ENCODE measurements at regions not wholly inside any gene's neighbourhood (a gene's known extent, or its start where the extent isn't known, plus 50 kb on each side); places are given as distances from the start of the nearest gene placed in this dataset.
"Not testable (repeated sequence)": the region's sequence is repeated elsewhere in the genome, so short reads cannot be mapped to it uniquely, and the experiment has no call there.

DNA sequence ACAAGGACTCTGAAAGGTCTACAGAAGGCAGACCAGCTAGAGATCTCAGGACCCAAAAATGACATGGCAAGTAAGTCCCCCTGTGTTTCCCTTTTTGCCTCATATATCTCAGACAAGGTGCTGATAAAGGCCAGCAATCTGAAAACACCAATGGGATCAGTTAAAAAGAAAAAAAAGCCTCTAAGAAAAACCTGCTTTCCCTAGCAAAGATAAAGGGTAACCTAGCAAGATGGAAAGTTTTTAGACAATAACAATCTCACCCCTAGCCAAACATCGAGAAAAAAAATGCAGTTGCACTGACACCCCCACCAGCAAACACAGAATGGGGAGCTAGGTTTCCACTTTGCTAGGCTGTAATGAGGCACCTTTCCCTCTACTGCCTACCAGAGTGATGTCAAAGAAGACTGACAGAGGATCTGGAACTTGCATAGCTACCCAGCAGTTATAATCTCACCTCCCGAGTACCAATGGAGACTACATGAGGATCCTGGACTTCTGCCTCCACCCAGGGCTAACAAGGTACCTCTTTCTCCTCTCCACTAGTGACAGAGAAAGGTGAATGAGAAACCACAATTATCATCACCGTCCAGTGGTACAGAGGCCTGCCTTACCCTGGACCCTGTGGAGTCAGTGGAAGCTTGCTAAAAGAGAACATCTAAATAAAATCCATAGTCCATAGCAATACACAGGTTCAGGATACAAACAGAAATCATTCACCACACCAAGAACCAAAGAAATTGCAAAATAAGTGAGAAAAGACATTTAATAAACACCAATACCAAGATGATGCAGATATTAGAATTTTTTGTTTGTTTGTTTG, 240.8 kb downstream of the ARHGAP12 start:
- FAIRE-seq (no peak), DNase-seq (ENCODE audit: insufficient read length, low spot score) (no peak)

DNA sequence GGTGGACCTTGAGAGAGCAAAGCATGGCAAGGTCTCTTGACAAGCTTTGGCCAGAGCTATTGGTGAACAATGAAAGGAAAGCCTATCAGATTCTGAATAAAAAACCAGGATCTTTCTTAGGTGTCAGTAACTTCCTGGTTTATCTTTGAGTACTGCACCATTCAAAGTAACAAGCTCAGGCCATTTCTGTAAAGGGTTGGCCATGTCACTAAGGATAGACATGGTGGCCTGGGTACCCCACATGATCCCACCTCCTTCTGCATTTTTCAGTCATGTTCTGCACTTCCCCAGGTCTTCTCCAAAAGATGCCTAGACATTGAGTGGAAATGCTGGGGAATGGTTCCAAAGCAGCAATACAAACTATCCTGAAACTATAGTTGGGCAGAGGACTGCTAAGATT, 242.0 kb downstream of the ARHGAP12 start:
- FAIRE-seq (no peak), DNase-seq (ENCODE audit: insufficient read length, low spot score) (no peak)

DNA sequence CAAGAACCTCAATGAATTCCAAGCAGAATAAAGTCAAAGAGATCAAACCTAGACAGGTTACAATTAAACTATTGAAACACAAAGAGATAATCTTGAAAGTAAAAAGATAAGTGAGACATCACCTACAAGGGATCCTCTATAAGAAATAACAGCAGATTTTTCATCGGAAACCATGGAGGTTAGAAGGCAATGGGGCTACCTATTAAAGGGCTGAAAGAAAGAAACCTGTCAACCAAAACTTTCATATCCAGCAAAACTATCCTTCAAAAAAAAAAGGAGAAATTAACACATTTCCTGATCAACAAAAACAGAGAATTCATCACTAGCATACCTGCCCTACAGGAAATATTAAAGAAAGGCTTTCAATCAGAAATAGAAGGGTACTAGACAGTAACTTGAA, 244.9 kb downstream of the ARHGAP12 start:
- no peak for FAIRE-seq
- no peak for DNase-seq (ENCODE audit: insufficient read length, low spot score)

DNA sequence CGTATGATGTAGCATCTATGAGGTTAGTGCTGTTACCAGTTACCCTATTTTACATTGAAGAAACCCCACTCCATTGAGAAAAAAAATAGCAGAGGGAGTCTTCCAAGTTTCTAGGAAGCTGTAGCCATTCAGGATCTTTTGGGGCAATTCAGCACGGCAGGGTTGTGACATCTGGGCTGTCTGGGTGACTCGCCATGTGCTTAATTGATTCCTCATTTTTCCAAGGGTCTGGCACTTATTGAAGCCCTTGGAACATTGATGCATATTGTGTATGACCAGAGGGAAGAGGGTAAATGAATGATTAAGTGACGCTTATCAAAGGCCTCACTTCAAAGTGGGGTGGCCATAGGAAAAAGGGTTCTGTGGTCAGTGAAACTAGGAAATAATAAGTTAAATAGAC, 248.7 kb downstream of the ARHGAP12 start:
- no peak for DNase-seq (ENCODE audit: insufficient read length, low spot score)
- FAIRE-seq, result no peak

DNA sequence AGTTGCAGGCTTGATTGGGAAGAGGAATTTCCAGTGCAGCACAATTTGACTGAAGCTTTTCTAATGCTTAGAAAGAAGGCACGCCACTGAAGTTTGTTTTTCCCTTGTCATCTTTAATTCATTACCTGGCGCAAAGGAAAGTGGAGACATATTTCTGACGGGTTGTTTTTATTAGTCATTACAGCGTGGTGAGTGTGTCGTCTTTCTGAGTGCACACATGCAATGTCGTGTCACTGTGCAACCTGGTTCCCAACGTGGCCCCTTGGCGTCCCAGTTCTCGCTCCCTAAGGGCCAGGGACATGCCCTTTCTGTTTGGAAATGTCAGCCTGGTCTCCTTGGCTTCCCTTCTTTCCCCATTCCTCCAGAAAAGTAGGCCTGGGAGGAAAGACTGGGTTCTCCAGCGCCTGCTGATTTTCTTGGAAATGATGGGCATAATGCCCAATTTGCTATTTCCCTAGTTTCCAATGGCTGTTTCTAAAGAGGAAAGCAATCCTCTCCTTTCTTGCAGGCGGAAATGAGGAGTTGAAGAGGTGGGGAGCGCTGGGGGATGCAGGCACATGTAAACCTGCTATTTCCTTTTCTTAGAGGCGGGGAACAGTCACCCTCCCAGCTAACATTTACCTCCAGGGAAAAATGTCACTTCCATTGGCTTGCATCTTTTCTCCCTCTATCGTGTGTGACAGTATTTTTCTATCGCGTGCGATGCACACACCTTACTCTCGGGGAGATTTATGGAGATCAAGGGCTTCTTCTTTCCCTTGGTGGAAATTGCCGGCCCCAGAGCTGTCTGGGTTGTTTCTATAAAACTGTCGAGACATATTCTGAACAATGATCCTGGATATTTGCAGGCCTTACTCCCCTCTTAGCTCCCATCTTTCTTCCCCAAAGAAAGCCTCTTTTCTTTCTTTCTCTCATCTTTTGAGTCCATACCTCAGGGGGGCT, 249.8 kb downstream of the ARHGAP12 start:
- no peak for FAIRE-seq

DNA sequence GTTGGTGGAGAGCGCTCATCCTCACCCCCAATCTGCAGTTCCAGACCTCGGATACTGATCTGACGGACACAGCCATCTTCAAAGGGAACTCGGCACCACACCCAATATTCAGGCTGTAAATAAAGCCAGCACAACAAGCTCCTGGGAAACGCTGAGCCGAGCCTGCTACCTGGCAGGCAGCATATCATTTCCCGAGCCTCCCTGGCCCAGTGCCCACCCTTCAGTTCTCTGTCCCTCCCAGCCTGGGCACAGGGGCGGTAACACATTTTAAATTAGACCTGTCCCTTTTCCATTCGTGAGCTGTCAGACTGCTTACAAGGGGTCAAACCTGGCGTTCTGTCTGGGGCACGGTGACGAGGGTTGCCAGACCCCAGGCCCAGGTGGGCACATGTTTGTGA, 250.5 kb downstream of the ARHGAP12 start:
- FAIRE-seq (no peak), DNase-seq (ENCODE audit: insufficient read length, low spot score) (no peak)

More for the DNA sequence above, 249.8 kb downstream of the ARHGAP12 start:
- no peak for DNase-seq (ENCODE audit: insufficient read length, low spot score)

DNA sequence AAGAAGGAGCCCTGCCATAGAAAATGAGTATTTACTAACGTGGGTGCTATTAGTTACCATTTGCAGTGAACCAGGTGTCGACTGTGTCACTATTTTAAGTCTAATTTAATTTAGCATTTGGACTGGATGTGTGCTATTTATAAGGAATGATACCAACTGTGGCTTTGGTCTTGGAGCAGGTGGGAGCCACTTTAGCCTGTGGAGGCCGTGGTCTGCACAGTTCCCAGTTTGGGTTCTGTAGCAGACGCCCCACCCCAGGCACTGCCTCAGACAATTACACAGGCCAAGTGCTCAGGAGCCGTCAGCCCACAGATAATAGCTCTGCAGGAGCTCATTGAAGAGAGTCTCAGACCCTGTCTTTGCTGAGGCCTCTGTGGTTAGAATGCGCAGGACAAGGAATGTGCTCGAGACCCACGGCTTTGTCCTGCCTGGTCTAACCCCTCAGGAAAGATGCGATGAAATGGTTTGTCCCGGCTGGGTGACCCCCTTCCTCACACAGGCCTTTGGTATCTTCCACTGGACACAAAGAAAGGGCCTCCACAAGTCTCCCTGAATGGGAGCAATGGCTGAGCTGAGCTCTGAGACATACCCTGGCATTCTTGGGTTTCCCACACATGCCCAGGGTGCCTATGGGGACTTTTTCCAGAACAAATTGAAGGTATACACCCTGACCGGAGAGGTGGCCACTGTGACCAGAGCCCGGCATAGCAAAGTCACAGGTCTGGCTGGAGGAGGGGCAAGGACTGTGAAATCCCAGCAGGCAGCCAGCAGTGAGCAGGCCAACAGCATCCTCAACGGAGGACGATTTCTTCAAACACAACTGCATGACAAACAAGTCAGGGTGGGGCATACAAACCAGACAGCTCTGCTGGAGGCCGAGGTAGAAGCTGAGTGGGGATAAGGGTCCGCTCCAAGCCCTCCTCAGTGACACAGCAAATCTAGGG, 251.2 kb downstream of the ARHGAP12 start:
- DNase-seq (ENCODE audit: insufficient read length, low spot score) (no peak), FAIRE-seq (no peak)

DNA sequence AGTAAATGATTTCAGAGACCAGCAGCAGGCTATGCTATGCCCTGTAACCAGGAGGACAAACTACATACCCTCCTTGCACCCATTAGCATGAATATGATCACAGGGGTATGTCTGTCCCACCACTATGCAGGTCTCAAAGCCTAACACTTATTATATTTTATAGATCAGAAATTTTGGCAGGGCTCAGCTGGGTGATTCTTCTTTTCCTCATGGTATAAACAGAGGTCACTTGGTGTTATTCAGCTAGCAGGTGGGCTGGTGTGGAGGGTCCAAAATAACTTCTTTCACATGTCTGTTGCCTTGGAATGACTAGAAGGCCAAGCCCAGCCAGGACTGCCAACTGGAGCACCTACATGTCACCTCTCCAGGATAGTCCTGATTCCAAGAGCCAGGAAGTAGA, 252.9 kb downstream of the ARHGAP12 start:
- DNase-seq (ENCODE audit: insufficient read length, low spot score) (no peak), FAIRE-seq (no peak)

DNA sequence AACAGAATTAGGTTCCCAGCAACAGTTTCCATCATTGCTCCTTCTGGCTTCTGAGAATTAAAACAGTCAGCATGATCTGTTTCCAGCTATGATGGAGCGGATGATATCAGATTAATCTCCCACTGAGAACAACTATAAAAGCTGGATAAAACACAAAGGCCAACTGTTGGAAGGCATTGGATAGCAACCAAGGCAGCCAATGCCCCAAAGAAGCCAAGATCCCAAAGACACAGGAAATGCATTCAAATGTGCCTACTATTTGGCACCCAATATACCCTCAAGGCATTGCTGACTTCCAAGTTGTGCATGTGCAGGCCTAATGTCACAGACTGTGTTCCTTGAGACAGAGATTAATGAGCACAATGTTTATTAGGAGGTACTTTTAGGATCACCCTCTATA, 259.3 kb downstream of the ARHGAP12 start:
- FAIRE-seq, result no peak
- DNase-seq (ENCODE audit: insufficient read length, low spot score), result no peak

DNA sequence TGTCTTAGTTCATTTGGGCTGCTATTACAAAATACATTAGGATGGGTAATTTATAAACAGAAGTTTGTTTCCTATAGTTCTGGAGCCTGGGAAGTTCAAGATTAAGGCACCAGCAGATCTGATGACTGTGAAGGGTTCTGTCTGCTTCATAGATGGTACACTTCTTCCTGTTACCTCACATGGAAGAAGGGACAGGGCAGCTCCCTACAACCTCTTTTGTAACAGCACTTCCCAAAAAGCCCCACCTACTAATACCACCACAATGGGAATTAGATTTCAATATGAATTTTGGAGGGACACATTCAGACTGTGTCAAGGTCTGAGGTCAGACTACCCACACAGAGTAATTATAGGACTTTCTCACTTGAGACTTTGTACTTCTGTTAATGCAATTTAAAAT, 260.3 kb downstream of the ARHGAP12 start:
- DNase-seq (ENCODE audit: insufficient read length, low spot score) (no peak), FAIRE-seq (no peak)

DNA sequence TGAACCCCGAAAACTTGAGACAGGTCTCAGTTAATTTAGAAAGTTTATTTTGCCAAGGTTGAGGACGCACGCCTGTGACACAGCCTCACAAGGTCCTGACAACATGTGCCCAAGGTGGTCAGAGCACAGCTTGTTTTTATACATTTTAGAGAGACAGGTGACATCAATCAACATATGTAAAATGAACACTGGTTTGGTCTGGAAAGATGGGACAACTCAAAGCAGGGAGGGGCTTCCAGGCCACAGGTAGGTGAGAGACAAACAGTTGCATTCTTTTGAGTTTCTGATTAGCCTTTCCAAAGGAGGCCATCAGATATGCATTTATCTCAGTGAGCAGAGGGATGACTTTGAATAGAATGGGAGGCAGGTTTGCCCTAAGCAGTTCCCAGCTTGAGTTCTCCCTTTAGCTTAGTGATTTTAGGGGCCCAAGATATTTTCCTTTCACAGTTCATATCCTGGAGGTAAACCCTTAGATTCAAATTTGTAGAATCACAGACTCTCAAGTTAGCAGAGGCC, 262.8 kb downstream of the ARHGAP12 start:
- not testable (repeated sequence) for FAIRE-seq

DNA sequence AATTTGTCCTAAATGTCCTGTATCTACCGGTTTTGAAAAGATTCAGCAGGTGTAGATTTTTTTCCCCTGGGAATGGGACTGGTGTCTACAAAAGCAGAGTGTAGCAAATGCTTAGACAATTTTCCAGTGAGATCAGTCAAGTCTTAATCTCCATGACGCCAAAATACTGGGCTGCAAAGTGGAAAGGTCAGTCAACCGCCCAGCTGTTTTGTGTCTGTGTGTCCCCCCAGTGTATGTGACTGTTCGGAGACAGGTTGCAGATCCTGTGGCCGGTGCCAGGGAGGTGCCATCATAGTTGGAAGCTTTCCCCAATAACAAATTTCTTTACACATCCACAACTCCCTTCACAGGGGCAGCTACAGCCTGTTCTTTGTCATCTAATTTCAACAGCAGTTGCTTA, 263.8 kb downstream of the ARHGAP12 start:
- FAIRE-seq (no peak), DNase-seq (ENCODE audit: insufficient read length, low spot score) (no peak)

More for the DNA sequence above, 262.8 kb downstream of the ARHGAP12 start:
- not testable (repeated sequence) for DNase-seq (ENCODE audit: insufficient read length, low spot score)

DNA sequence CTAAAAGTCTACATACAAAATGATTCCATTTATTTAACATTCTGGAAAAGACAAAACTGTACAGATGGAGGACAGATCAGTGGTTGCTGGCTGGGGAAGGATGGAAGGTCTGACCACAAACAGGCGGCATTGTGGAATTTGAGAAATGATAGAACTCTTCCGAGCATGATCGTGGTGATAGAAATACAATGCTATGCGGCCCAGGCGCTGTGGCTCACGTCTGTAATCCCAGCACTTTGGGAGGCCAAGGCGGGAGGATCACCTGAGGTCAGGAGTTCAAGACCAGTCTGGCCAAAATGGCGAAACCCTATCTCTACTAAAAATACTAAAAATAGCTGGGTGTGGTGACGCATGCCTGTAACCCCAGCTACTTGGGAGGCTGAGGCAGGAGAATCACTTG, 264.6 kb downstream of the ARHGAP12 start:
- FAIRE-seq; DNase-seq (ENCODE audit: insufficient read length, low spot score): not testable (repeated sequence)

DNA sequence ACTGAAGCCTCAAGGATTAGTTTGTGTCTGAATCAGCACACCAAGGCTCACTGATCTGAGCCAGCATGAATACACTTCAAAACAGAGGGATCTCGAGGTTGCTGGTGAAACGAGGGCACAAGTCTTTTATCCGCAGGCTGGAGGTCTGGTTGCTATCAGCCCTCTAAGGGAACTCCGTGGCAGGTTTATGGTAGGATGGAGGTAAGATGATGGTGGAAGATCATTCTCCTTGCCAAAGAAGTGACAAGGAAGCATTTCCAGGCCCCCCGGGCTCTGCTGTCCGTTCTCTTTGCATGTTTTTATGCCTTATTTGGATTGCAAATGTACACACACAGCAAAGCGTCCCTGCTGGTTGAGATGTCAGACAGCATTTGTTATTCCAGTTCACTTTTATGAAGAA, 268.3 kb downstream of the ARHGAP12 start:
- DNase-seq (ENCODE audit: insufficient read length, low spot score), result no peak
- FAIRE-seq, result no peak

DNA sequence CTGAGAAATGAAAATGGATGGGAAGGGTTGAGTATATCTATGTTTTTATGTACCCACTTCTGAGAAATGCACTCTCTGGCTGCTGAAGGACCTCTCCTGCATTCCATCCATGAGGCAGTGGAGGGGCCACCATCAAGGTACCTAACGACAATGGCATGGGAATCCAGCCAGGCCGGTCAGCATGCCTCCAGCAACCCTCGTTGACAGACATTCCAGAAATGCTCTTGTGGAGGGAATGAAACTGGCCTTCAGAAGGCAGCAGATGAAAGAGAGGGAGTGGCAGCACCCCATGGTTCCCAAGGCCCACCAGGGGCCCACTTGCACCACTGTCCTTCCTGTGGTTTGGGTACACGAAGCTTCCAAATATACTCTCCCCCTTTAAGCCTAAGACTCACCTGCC, 269.0 kb downstream of the ARHGAP12 start:
- DNase-seq (ENCODE audit: insufficient read length, low spot score) (no peak), FAIRE-seq (no peak)

DNA sequence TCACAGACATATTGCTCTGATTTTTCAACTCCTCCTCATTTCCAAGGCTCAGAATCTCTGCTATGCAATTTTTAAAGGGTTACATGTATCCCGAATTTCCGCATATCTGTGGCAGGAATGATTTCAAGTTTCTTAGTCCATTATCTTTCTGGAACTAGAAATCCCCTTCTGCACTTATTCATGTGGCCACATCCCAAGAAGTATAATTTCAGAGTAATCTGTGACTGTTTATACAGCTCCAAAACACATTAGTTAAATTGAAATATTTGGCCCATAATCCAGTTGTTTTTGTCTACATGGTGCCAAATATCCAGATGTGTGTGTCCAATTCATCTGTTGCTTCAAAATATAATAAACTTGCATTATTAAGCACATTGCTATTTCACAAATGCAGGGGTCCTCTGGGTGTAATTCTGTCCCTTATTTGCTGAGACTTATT, 271.2 kb downstream of the ARHGAP12 start:
- FAIRE-seq (no peak), DNase-seq (ENCODE audit: insufficient read length, low spot score) (no peak)

DNA sequence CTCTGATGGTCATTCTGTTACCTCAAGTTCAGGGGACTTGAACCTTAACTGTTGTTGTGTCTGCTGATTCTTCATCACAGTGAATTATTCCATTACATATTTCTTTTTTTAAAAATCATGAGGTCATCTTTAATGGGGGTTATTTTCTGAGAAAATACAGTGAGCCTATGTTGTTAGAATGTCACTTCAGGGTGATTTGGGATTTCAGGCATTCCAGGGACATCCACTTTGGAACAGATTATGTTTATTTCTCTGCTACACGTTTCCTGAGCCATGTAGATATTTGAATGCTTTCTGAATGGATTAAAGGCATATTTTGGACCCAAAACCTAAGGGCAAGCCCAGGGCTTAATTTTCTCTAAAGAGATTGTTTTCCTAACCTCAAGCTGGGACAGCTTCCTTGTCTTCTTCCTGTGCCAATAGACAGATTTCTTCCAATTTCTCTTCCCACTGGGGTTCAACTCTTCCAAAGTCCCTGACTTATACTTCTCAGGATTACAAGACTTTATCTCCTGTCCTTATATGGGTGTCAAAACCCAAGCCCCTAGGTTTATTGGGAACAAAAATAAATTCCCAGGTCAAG, 271.7 kb downstream of the ARHGAP12 start:
- DNase-seq (ENCODE audit: insufficient read length, low spot score) (no peak), FAIRE-seq (no peak)

DNA sequence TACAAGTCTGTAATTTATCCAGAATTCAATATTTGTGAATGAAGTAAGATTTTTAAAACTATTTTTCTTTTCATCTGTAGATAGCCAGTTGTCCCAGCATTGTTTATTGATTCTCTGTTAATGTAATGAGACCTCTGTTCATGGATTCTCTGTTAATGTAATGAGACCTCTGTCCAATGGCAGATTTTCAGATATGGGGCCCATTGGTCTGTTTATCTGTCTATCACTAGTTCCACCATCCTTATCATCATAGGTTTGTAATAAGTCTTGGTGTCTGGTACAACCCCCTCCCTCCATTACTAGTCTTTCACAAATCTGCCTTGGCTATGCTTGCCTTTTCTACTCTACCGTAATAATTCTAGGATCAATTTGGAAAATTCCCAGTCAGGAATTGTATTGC, 276.6 kb downstream of the ARHGAP12 start:
- FAIRE-seq (no peak), DNase-seq (ENCODE audit: insufficient read length, low spot score) (no peak)

DNA sequence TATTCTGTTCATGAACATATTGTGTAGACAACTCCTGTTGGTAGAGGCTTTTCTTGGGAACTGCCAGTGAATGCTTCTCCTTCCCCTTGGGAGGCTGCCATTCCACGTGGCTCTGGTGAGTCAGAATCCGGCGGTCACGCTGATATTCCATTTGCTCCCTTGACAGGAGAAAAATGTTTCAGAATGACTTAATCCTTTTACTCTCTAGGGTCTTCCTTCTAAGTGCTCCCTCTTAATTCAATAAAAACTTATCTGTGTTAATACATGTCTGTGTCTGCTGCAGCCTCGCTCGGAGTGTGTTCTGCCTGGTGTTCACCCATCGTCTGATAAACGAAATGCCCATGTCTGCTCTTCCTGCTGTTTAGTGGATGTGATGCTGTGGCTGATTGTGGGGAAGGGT, 278.6 kb downstream of the ARHGAP12 start:
- no peak for FAIRE-seq
- no peak for DNase-seq (ENCODE audit: insufficient read length, low spot score)

DNA sequence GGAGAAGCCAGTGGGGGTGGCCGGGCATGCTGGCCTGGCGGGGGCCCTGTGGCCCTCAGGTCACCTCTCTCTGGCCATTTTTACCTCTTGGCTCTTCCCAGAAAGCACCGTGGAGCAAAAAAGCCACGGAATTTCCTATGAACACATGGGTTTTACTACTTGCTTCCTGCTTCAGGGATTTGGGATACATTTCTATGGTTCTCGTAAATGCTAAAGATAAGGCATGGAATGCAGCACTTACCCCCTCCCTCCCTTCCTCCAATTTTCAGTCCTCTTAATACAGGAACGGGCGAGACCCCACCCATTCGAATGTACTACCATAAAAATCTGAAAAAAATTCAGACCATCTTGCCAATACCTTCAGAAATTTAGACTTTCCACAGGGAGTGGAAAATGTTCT, 279.7 kb downstream of the ARHGAP12 start:
- FAIRE-seq, result no peak
- no peak for DNase-seq (ENCODE audit: insufficient read length, low spot score)
